SK-N-SH (cell line): ENCODE measurements at regions not wholly inside any gene's neighbourhood (a gene's known extent, or its start where the extent isn't known, plus 50 kb on each side); places are given as distances from the start of the nearest gene placed in this dataset.

Source experiments
- CTCF ChIA-PET: fragments of 300-600, 350-600 bp; formaldehyde crosslinking; extraction: SDS; loops from one replicate; lab custom pipeline; 2021; lab: Yijun Ruan, JAX
- POLR2A ChIA-PET: fragments of 350-600 bp; sonication (Branson Sonifier 250); formaldehyde crosslinking; extraction: SDS; loops from one replicate; lab custom pipeline; 2020; ENCODE audit warnings: antibody characterized with exemption, inconsistent platforms; lab: Yijun Ruan, JAX
- DNase-seq: peaks from one replicate; pipeline ENCODE4 v3.0.0; 2012
- H2AFZ ChIP-seq: fragments of 200-600 bp; sonication (generic); 2 replicates; pipeline ENCODE4 v1.8.1; 2016; ENCODE audit warnings: antibody characterized with exemption, mild to moderate bottlenecking, low read depth
- H3F3A ChIP-seq: fragments of 200-600 bp; sonication (generic); replicated peaks from 2 replicates; pipeline ENCODE3; 2016; ENCODE audit warnings: antibody characterized with exemption, mild to moderate bottlenecking; ENCODE audit not compliant: insufficient read depth
- H3K27ac ChIP-seq, 2 experiments: fragments of 200-500 bp in 1 of 2; fragments of 200-600 bp in 1 of 2; sonication (Bioruptor generic) in 1 of 2; sonication (generic), shearing (Covaris generic) in 1 of 2; 2 replicates each; pipeline versions ENCODE4 v1.5.1 to v1.6.1; 2014 to 2016; ENCODE audit warnings: low read depth in 2 of 2, inconsistent platforms in 1 of 2, low read length in 1 of 2, mild to moderate bottlenecking in 1 of 2, mixed read lengths in 1 of 2
- H3K27me3 ChIP-seq: fragments of 200-600 bp; sonication (generic), shearing (Covaris generic); 2 replicates; pipeline ENCODE4 v1.6.1; 2016; ENCODE audit warnings: mixed run types; ENCODE audit not compliant: insufficient read depth
- H3K36me3 ChIP-seq, 2 experiments: fragments of 200-500 bp in 1 of 2; fragments of 200-600 bp in 1 of 2; sonication (Bioruptor generic) in 1 of 2; sonication (generic) in 1 of 2; replicated peaks in 1 of 2; 2 replicates each; pipeline versions ENCODE3 to v1.5.1; 2014 to 2016; ENCODE audit warnings: low read length in 1 of 2, mild to moderate bottlenecking in 1 of 2; ENCODE audit not compliant: insufficient read depth in 2 of 2, control insufficient read depth in 1 of 2
- H3K4me1 ChIP-seq, 2 experiments: fragments of 200-500 bp in 1 of 2; fragments of 200-600 bp in 1 of 2; sonication (Bioruptor generic) in 1 of 2; sonication (generic), shearing (Covaris generic) in 1 of 2; 2 replicates each; pipeline versions ENCODE4 v1.5.1 to v1.6.1; 2014 to 2016; ENCODE audit warnings: low read depth in 1 of 2, low read length in 1 of 2, mixed run types in 1 of 2; ENCODE audit not compliant: insufficient read depth in 2 of 2, control insufficient read depth in 1 of 2
- H3K4me2 ChIP-seq: fragments of 200-600 bp; sonication (generic), shearing (Covaris generic); 2 replicates; pipeline ENCODE4 v1.6.1; 2017; ENCODE audit warnings: mixed run types
- H3K4me3 ChIP-seq, 2 experiments: fragments of 200-500 bp in 1 of 2; fragments of 200-600 bp in 1 of 2; sonication (Bioruptor generic) in 1 of 2; sonication (generic), shearing (Covaris generic) in 1 of 2; 2 replicates each; pipeline versions ENCODE4 v1.5.1 to v1.8.1; 2014 to 2016; ENCODE audit warnings: low read depth in 2 of 2, inconsistent platforms in 1 of 2, low read length in 1 of 2, mild to moderate bottlenecking in 1 of 2, mixed read lengths in 1 of 2, moderate library complexity in 1 of 2
- H3K79me2 ChIP-seq: fragments of 200-600 bp; sonication (generic); 2 replicates; pipeline ENCODE4 v1.8.1; 2017; ENCODE audit warnings: mild to moderate bottlenecking; ENCODE audit not compliant: insufficient read depth
- H3K9ac ChIP-seq: fragments of 200-600 bp; sonication (generic); 2 replicates; pipeline ENCODE4 v1.6.1; 2017; ENCODE audit warnings: mixed run types
- H3K9me2 ChIP-seq: fragments of 200-600 bp; sonication (generic); 2 replicates; pipeline ENCODE4 v1.6.1; 2017; ENCODE audit warnings: mixed run types
- H3K9me3 ChIP-seq: fragments of 200-600 bp; sonication (generic); 2 replicates; pipeline ENCODE4 v1.6.1; 2017; ENCODE audit warnings: mixed run types, mild to moderate bottlenecking, moderate library complexity
- H4K20me1 ChIP-seq: fragments of 200-600 bp; sonication (generic); 2 replicates; pipeline ENCODE4 v1.6.1; 2017; ENCODE audit warnings: mild to moderate bottlenecking, mixed run types; ENCODE audit not compliant: insufficient read depth
- CHD2 ChIP-seq: fragments of 150-350 bp; IDR thresholded peaks from 2 replicates; pipeline ENCODE4 v1.6.1; 2018; ENCODE audit warnings: low read length; ENCODE audit not compliant: partially characterized antibody
- EZH2phosphoT487 ChIP-seq: fragments of 200-600 bp; sonication (generic); IDR thresholded peaks from 2 replicates; pipeline ENCODE4 v1.6.1; 2017; ENCODE audit warnings: low read depth, mixed run types, mild to moderate bottlenecking, antibody characterized with exemption, moderate library complexity, borderline replicate concordance
- FOXM1 ChIP-seq: IDR thresholded peaks from 2 replicates; pipeline ENCODE4 v1.4.0; 2012; ENCODE audit warnings: low read depth, mild to moderate bottlenecking
- GABPA ChIP-seq: IDR thresholded peaks from 2 replicates; pipeline ENCODE4 v1.4.0; 2012; ENCODE audit warnings: low read depth, mild to moderate bottlenecking
- IRF3 ChIP-seq: fragments of 150-350 bp; IDR thresholded peaks from 2 replicates; pipeline ENCODE4 v1.6.1; 2016; ENCODE audit warnings: mild to moderate bottlenecking, low read depth, low read length
- JUND ChIP-seq: IDR thresholded peaks from 2 replicates; pipeline ENCODE4 v1.4.0; 2012
- MAX ChIP-seq: IDR thresholded peaks from 2 replicates; pipeline ENCODE4 v1.4.0; 2012; ENCODE audit warnings: low read depth
- NRF1 ChIP-seq: IDR thresholded peaks from 2 replicates; pipeline ENCODE4 v1.6.1; 2012; ENCODE audit warnings: low read depth, mild to moderate bottlenecking, low read length
- RCOR1 ChIP-seq: fragments of 150-350 bp; IDR thresholded peaks from 2 replicates; pipeline ENCODE4 v1.6.1; 2017; ENCODE audit warnings: antibody characterized with exemption, low read length
- TCF12 ChIP-seq: IDR thresholded peaks from 2 replicates; pipeline ENCODE4 v1.4.0; 2012
- YY1 ChIP-seq: IDR thresholded peaks from 2 replicates; pipeline ENCODE4 v1.4.0; 2012; ENCODE audit warnings: low read depth, mild to moderate bottlenecking
- WGBS: methylation state at CpG from one replicate; pipeline ENCODE4 v1.1.6; 2017; ENCODE audit warnings: low lambda C conversion rate; 5-methylcytosine and 5-hydroxymethylcytosine counted together

GRCh38 chr1:218507355-218508002 is 162.3 kb downstream of the TGFB2 start:
- Histone ChIP-seq H4K20me1 (no peaks in the 10 kb centered on the region), H3K27ac (no peak overlapping the region), H3F3A (no peaks in the 10 kb centered on the region), H3K9ac (no peak overlapping the region), H3K79me2 (no peaks in the 10 kb centered on the region), H3K27me3 (no peaks in the 10 kb centered on the region), H3K9me2 (no peaks in the 10 kb centered on the region), H3K4me2 (no peak overlapping the region), H3K4me1 (no peaks in the 10 kb centered on the region), H3K4me3 (no peak overlapping the region), H2AFZ (no peak overlapping the region), H3K9me3 (no peaks in the 10 kb centered on the region), H3K36me3 (no peaks in the 10 kb centered on the region)
- no peak for DNase-seq
- POLR2A ChIA-PET: no interaction called here
- CTCF ChIA-PET: no interaction called here
- 50% methylated on average over 2 of the region's 2 CpGs for WGBS
- TF ChIP-seq EZH2phosphoT487: no peak
- TF ChIP-seq GABPA: no peak
- no peak for TF ChIP-seq RCOR1
- no peak for TF ChIP-seq TCF12
- TF ChIP-seq YY1: no peak

- H3K9me2 ChIP-seq: no peaks in the 10 kb centered on the region
- no peak overlapping the region for H3K4me2 ChIP-seq
- no peaks in the 10 kb centered on the region for H3F3A ChIP-seq
- 94% methylated on average over 6 of the region's 6 CpGs for WGBS
- TF ChIP-seq NRF1 (no peak), MAX (no peak), CHD2 (no peak), JUND (no peak), YY1 (no peak), FOXM1 (no peak), RCOR1 (no peak), IRF3 (no peak)
- no peaks in the 10 kb centered on the region for H3K9me3 ChIP-seq
- ChIA-PET POLR2A (no interaction called here), CTCF (interaction anchor here (0.6 kb wide), 1 partner anchor 811 kb away, joined by 4 read pairs; no protein-coding TSS in a partner anchor)
- H3K27ac ChIP-seq: no peak overlapping the region
- H3K4me3 ChIP-seq: no peak overlapping the region
- no peak for DNase-seq
- H3K36me3 ChIP-seq: no peaks in the 10 kb centered on the region
- no peaks in the 10 kb centered on the region for H4K20me1 ChIP-seq
- no peaks in the 10 kb centered on the region for H3K79me2 ChIP-seq
- H3K9ac ChIP-seq: no peak overlapping the region
- no peak overlapping the region for H2AFZ ChIP-seq
- no peaks in the 10 kb centered on the region for H3K4me1 ChIP-seq
- no peaks in the 10 kb centered on the region for H3K27me3 ChIP-seq
These were observed 165.1 kb downstream of the TGFB2 start for GRCh38 chr1:218510153-218510772.
